Astrocyte of the spinal cord (primary cell): ENCODE measurements at regions not wholly inside any gene's neighbourhood (a gene's known extent, or its start where the extent isn't known, plus 50 kb on each side); places are given as distances from the start of the nearest gene placed in this dataset.

ENCODE experiments used
- DNase-seq: peaks from one replicate; pipeline ENCODE4 v3.0.0; 2011; ENCODE audit warnings: low read depth, low spot score
- H3K4me3 ChIP-seq: 2 replicates; pipeline ENCODE4 v1.5.1; 2011; ENCODE audit warnings: low read depth, mild to moderate bottlenecking, low read length, moderate library complexity
- CTCF ChIP-seq: IDR thresholded peaks from 2 replicates; pipeline ENCODE4 v1.5.1; 2012; ENCODE audit warnings: low read depth, mild to moderate bottlenecking, low read length, inconsistent platforms
- in situ Hi-C: cut with HindIII; loops from 2 replicates; pipeline ENCODE4 v1.10.0; 2017; ENCODE audit warnings: low sequenced_read_pairs

GRCh38 chr6:105993341-105994117, 92.6 kb upstream of the PRDM1 start:
- TF ChIP-seq CTCF, result no peak
- peak; percentile 34 for DNase-seq
- in situ Hi-C loops, result no loop called here
- peak overlapping the region; percentile 67 for H3K4me3 ChIP-seq

GRCh38 chr6:105992315-105992961, 93.7 kb upstream of the PRDM1 start:
- DNase-seq, result peak; percentile 79
- H3K4me3 ChIP-seq, result peak overlapping the region; percentile 79
- in situ Hi-C loops, result no loop called here
- no peak for TF ChIP-seq CTCF

- peak overlapping the region; percentile 79 for H3K4me3 ChIP-seq
- in situ Hi-C loops, result no loop called here
- no peak for DNase-seq
- no peak for TF ChIP-seq CTCF
Measured at GRCh38 chr6:105991561-105992314, 94.4 kb upstream of the PRDM1 start.

- no peak for TF ChIP-seq CTCF
- no peak for DNase-seq
- in situ Hi-C loops, result no loop called here
Measured at GRCh38 chr6:105990151-105990550, 96.0 kb upstream of the PRDM1 start.

GRCh38 chr6:105988812-105989577, 97.1 kb upstream of the PRDM1 start:
- no peak for DNase-seq
- in situ Hi-C loops, result no loop called here
- H3K4me3 ChIP-seq, result no peak overlapping the region
- no peak for TF ChIP-seq CTCF

More at GRCh38 chr6:105990151-105990550, 96.0 kb upstream of the PRDM1 start:
- H3K4me3 ChIP-seq, result no peak overlapping the region

GRCh38 chr6:105988321-105988720, 97.8 kb upstream of the PRDM1 start:
- DNase-seq, result no peak
- in situ Hi-C loops, result no loop called here
- TF ChIP-seq CTCF, result no peak
- H3K4me3 ChIP-seq, result no peak overlapping the region
